GM12878 (cell line): ENCODE measurements at regions not wholly inside any gene's neighbourhood (a gene's known extent, or its start where the extent isn't known, plus 50 kb on each side); places are given as distances from the start of the nearest gene placed in this dataset.

ENCODE experiments used
- CHD1 ChIP-seq: IDR thresholded peaks from 2 replicates; pipeline ENCODE4 v1.6.1; 2012; ENCODE audit warnings: low read depth, low read length, improper control_type of control experiment
- CREB1 ChIP-seq: IDR thresholded peaks from 2 replicates; pipeline ENCODE4 v1.6.1; 2012; ENCODE audit warnings: low read depth, mild to moderate bottlenecking, inconsistent platforms
- CTCF ChIP-seq, 3 experiments: IDR thresholded peaks in 2 of 3; conservative IDR thresholded peaks in 1 of 3; 2 replicates each; pipeline ENCODE4 v1.5.1; 2011; ENCODE audit warnings: low read depth in 3 of 3, low read length in 3 of 3, mild to moderate bottlenecking in 3 of 3, control low read depth in 2 of 3, moderate library complexity in 2 of 3, inconsistent platforms in 1 of 3, mixed read lengths in 1 of 3; ENCODE audit not compliant: control insufficient read depth in 2 of 3, insufficient read depth in 1 of 3; ENCODE audit errors: extremely low read depth in 1 of 3
- EP300 ChIP-seq, 2 experiments: fragments of 150-350 bp in 1 of 2; IDR thresholded peaks; 2 replicates each; pipeline ENCODE4 v1.6.1; 2011 to 2012; ENCODE audit warnings: low read depth in 2 of 2, low read length in 2 of 2, borderline replicate concordance in 1 of 2, improper control_type of control experiment in 1 of 2, inconsistent platforms in 1 of 2; ENCODE audit not compliant: control insufficient read depth in 1 of 2
- ESRRA ChIP-seq: IDR thresholded peaks from 2 replicates; pipeline ENCODE4 v1.6.1; 2012; ENCODE audit warnings: mild to moderate bottlenecking, low read length, improper control_type of control experiment
- FOXM1 ChIP-seq: IDR thresholded peaks from 2 replicates; pipeline ENCODE4 v1.6.1; 2012; ENCODE audit warnings: low read depth, mild to moderate bottlenecking, inconsistent platforms, low read length, moderate library complexity
- NFYB ChIP-seq: IDR thresholded peaks from 2 replicates; pipeline ENCODE4 v1.6.1; 2011; ENCODE audit warnings: low read depth, mild to moderate bottlenecking, low read length, improper control_type of control experiment, moderate library complexity; ENCODE audit not compliant: insufficient read depth
- POLR2A ChIP-seq: IDR thresholded peaks from 2 replicates; pipeline ENCODE4 v1.6.1; 2011; ENCODE audit warnings: low read depth, mild to moderate bottlenecking, low read length
- TF ChIP-seq, protein P1 (sequence below): IDR thresholded peaks from 2 replicates; pipeline ENCODE4 v1.6.1; 2012; ENCODE audit warnings: low read length, inconsistent platforms

DNA sequence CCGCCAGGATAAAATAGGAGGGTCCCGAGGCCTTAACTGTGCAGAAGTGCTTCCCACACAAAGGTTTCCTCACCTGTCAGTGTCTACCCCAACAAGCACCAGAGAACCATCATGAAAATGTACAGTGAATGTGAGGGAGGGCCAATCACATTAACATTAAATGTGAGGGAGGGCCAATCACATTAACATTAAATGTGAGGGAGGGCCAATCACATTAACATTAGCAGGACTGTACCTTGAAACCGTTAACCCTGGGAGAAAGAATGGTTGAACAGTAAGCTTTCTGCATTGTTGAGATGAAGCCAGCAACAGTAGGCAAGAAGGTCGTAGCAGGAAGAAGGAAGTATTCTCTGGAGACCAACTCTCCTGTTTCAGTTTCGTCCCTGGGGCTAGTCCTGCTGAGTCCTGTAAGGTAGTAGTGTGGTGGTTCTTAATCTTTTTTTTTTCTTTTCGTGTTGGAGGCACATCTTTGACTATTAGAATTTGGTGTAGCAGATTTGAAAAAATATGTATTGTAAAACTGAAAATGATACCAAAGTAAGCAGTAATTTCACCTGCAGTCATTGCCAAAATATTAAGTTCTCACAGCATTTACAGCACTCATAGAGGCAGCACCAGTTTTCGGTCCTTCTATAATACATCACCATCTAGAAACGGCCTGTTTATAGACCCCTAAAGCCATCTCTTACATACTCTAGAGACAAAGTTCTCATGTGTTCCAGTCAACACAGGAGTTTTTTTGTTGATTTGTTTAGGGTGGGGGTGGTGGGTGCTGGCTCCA lies 98.6 kb upstream of the PPP2R5A start:
- TF ChIP-seq POLR2A (0 out of 2 replicates have a peak, but pooled peaks have one; percentile 23), CTCF (IDR thresholded peaks at IDR 0.05 in 2 of 3, conservative IDR thresholded peaks at IDR 0.05 in 1 of 3; ENCODE audit: control insufficient read depth in 2 of 3, extremely low read depth in 1 of 3, insufficient read depth in 1 of 3, low read depth in 3 of 3, low read length in 3 of 3) (no peak), CHD1 (no peak), NFYB (no peak), ESRRA (no peak), FOXM1 (no peak), CREB1 (no peak), EP300 (IDR thresholded peaks at IDR 0.05; ENCODE audit: borderline replicate concordance in 1 of 2, control insufficient read depth in 1 of 2, low read depth in 2 of 2, low read length in 2 of 2) (no peak)
- TF ChIP-seq, protein P1, sequence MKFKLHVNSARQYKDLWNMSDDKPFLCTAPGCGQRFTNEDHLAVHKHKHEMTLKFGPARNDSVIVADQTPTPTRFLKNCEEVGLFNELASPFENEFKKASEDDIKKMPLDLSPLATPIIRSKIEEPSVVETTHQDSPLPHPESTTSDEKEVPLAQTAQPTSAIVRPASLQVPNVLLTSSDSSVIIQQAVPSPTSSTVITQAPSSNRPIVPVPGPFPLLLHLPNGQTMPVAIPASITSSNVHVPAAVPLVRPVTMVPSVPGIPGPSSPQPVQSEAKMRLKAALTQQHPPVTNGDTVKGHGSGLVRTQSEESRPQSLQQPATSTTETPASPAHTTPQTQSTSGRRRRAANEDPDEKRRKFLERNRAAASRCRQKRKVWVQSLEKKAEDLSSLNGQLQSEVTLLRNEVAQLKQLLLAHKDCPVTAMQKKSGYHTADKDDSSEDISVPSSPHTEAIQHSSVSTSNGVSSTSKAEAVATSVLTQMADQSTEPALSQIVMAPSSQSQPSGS, result no peak
